NCI-H510A (cell line): ENCODE measurements at regions not wholly inside any gene's neighbourhood (a gene's known extent, or its start where the extent isn't known, plus 50 kb on each side); places are given as distances from the start of the nearest gene placed in this dataset.
"Not testable (repeated sequence)": the region's sequence is repeated elsewhere in the genome, so short reads cannot be mapped to it uniquely, and the experiment has no call there.

Experiments
- DNase-seq: peaks from one replicate; lab custom pipeline; 2025; lab: John Stamatoyannopoulos, UW

DNA sequence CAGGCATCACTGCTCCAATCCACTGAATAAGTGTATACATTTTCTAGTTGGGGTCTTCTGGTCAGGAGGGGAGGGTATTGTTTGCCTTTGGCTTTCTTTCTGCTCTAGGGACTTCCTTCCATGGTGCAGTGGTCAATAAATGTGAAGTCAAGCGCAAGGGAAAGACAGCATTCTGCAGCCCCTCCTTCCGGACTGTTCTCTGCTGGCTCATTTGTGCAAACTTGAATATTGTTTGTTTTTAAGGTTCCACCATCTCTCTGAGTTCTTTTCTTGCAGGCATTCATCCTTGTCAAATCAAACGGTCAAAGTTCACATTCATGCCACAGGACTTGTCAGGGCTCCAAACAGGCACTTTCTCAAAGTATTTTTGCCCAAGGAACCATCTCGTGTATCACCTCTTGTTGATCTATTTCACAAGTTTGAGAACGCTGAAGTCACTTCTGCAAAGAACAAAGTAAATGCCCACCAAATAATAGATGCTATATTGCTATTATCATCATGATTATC is 205.6 kb upstream of the KAZN start:
- no peak for DNase-seq

DNA sequence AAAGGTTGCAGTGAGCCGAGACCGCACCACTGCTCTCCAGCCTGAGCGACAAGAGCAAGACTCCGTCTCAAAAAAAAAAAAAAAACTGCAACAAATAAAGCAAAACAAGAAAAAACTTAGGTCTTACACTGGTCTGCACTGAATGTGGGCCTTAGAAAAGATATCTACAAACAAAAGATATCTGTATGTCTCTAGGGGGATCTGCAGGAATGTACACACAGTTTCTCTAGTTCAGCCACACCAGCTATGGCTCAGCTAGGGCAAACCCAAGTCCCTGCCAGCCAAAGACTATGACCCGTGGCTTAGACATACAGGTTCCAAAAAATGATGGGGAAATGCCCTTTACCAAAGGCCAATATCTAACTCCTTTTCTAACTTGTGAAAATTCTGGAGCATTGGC is 202.4 kb upstream of the KAZN start:
- no peak for DNase-seq

DNA sequence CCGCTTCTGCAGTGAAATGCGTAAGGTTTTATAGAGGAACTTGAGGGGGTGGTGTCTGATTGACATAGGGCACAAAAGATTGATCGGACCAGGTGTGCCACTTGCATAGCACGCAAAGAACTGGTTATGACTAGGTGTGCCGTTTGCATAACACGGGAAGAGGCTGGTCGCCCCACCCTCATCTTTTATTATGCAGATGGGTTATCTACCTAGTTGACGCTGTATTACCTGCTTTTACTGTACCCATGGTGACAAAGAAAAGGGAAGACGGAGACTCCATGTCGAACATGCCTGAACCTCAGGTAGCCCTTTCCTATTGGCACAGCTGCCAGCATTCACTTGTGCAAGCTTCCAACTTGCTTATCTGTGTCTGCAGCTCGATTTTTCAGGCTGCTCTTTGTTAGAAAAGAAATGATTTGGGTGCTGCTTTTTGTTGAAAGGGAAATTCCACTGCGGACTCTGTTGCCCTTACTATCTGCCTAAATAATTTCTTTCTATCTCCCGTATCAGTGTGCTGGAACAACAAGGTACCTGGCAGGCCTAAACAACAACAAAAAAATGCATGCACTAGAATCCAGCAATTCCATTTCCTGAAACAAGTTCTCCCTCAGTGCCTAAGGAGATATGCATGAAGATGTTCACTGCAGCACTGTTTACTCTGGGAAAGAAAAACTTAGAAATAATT is 194.4 kb upstream of the KAZN start:
- DNase-seq, result peak; percentile 28

DNA sequence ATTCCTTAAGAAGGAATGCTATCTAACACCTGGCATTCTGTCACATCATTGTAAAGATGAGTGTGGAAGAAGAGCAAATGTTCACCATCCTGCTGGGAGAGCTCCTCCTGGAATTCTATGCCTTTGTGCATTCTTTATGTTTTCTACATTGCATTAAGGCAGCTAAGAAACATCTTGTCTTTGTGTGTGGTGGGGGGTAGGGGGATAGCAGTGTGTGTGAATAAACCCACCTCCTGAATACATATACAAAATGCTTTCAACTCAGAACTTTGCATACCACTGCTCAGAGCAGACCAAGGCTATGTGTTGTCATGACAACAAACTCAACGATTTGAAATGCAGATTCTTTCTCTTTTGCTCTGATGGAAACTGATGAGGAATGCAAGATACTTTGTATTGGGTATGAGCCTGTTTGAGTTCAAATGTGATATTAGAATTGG is 193.6 kb upstream of the KAZN start:
- no peak for DNase-seq

DNA sequence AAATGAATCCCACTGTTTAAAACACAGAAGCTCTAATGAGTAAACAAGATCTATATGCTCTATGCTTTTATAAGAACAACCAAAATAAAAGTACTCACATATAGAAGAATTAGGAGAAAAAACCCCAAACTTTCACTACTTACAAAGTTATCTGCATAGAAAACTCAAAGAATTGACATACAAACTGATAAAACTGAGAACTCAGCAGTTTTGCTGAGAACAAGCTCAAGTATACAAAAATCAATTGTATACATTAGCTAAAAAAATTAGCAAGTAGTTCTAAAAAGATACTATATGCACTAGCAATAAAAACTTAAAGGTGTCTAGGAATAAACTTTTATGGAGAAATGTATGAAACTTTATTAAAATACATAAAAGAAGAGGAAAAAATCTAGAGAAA is 186.2 kb upstream of the KAZN start:
- no peak for DNase-seq

DNA sequence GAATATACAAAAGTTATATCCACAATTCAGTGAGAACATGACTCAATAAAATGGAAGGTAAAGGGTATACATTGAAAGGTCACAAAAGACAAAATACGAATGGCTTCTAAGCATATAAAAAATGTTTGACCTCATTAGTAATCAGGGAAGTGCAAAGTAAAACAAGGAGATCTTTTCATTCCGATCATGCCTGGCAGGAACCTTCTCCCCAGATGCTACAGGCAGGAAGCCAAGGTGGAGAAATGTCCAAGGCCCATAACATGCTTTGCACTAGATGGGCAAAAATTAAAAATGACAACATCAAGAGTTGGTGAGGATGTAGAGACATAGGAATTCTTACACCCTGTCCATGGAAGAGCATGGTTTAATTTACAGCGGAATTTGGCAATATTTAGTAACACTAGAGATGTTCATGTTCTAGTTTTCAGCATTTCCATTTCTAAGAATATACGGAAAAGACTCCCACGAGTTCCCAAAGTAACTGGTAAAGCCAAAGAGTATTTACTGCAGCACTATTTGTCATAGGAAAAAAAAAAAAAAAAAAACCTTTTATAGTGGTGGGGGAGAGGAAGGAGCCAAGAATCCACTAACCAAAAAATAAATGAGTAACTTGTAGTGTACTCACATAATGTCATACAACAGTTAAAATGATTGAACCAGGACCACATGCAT is 184.5 kb upstream of the KAZN start:
- DNase-seq, result no peak

DNA sequence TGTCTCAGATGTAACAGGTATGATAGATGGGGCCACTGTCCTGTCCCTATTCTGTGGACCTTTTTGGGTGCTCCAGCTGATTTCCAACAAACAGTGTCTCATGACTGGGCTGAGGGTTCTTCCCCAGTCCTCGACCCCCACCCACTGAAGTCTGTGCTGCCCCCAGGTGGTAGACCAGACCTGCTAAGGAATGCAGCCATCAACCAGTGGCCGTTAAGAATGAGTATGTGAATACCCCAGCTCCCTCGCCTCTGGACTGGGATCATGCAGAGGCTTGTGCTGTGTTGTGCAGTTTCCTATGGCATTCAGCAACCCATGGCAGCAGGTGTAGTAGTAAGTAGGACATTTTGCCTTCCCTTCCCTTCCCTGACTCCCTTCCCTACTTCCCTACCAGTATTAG is 183.1 kb upstream of the KAZN start:
- no peak for DNase-seq

DNA sequence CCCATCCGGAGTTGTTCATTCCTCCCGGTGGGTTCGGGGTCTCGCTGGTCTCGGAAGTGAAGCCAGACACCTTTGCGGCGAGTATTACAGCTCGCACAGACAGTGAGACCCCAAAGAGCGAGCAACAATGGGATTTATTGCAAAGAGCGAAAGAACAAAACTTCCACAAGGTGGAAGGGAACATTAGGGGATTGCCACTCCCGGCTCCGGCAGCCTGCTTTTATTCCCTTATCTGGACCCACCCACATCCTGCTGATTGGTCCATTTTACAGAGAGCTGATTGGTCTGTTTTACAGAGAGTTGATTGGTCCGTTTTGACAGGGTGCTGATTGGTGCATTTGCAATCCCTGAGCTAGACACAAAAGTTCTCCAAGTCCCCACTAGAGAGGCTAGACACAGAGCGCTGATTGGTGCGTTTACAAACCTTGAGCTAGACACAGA is 178.7 kb upstream of the KAZN start:
- DNase-seq, result not testable (repeated sequence)

DNA sequence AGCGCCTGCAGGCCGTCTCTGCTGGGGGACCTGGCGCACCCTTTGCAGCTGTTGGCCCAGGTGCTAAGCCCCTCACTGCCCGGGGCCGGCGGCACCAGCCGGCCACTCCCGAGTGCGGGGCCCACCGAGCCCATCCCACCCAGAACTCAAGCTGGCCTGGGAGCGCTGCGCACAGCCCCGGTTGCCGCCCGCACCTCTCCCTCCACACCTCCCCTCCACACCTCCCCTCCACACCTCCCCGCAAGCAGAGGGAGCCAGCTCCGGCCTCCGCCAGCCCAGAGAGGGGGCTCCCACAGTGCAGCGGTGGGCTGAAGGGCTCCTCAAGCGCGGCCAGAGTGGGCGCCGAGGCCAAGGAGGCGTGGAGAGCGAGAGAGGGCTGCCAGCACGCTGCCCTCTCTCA is 177.8 kb upstream of the KAZN start:
- DNase-seq, result no peak

DNA sequence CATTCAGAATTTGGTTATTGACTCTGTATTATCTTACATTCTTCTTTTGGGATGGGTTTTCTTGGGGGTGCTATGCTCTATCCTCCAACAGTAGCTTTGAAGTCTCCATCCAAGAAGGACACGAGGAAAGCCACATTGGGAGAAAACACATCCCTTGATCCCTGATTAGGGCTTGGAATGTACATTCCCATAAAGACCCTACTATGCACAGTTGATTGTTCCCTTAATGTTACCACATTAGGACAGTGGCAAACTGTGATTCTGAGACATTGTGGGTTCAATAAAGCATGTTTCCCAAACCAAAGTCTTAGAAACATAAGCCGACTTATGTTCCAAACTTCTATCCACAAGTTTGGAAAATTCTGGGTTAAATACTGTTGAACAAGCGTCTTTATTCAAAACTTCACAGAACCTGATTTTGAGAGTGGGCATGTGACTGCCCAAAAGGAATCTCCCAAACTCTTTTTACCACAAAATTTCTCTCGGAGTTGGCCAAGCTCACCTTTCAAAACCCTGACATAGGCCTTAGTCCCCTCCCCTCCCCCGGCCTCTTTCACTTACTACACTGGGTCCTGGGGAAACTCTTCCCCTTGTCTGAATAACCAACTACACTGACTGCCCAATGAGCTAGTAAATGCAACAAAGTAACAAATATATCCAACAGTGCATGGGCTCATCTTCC is 177.0 kb upstream of the KAZN start:
- no peak for DNase-seq

DNA sequence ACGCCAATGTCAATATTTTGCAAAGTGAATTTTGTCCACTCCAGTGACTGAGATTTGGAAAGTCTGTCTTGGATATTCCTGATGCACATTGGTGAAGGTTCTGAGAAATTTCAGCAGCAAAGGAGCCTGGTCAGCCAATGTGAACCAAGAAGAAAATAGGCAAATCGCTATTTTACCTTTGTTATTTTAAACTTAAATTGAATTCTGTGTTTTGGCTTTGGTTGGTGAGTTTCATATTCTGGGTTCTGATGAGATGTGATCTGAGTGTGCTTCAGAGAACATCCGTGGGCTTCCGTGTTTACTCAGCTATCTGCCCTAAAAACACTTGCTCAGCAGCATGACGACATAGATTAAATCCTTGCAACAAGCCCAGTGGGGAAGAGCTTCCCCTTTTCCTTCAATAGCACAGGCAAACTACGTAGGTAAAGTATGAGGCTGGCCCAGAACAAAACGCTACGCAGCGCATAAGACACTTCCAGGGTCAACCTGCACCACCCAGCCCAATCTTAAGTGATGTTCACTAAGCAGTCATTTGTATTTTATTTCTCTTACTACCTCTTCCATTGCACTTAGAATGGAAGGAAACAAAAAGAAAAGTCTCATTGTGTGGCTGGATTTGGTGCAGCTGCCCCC is 176.4 kb upstream of the KAZN start:
- no peak for DNase-seq

DNA sequence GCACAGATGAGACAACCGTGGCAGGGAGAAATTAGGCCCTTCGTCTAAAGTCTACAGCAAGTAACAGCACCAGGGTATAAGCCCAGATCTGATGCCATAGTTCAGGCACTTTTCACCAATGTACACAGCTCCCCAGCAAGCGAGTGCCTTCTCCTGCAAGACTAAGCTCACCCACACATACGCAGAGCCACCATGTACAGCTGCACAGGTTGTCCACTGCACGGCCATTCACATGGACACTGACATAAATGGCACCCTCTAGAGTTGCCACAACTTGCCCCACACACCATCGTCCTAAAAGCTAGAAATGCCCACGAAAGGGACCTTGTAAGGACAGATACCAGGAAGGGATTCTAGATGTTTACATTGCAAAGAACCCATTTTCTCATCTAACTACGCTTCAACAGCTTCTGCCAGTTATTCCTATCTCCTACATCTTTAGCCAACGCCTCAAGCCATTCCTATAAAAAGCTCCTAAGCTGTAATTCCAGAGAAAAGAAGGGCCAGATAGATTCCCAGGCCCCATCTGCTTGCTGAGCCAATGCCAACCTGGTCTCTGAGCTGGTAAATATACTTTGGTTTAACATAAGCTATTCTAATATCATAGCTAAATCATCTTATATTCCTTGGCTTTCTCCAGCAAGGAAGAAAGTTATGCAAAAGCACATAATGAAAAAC is 174.0 kb upstream of the KAZN start:
- DNase-seq, result no peak

DNA sequence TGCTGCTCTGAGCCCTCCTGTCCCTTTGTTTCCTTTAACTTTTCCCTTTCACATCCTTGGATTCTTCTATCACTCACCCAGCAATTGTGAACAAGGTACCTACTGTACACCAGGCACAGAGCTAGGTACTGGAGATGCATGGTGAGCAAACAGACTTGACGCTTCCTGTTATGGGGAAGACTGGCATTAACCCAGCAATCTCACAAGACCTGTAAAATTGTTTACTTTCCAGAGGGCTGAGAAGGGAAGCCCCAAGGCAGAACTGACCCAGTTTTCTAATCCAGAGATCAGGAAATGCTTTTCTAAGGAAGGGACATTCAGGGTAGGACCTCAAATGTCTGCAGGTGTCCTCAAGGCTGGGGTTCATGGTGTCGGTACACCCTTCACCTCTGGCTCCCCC is 171.6 kb upstream of the KAZN start:
- no peak for DNase-seq

DNA sequence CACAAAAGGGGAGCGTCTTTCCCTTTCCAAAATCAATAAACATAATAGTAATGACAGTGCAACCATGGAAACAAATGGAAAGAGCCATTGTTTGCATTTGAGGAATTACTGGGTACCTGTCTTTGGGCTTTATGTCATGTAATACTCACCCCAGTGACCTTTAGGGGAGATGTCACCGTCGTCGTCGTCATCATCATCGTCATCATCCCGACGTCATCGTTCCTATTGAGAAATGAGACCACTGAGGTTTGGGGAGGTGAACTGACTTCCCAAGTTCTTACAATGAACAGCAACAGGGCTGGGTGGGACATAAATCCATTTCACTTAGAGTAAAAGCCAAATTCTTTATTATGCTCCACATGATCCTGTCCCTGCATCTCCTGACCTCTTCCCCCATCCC is 168.9 kb upstream of the KAZN start:
- DNase-seq, result no peak

DNA sequence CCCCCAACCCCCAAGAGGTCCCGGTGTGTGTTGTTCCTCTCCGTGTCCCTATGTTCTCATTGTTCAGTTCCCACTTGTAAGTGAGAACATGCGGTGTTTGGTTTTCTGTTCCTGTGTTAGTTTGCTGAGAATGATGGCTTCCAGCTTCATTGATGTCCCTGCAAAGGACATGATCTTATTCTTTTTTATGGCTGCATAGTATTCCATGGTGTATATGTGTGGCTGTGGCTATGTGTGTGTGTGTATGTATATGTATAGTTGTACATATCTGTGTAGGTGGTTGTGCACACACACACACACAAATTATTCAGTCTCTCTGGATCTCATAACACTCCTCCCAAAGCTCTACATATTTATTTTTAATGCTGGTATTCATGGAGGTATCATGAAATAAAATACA is 165.8 kb upstream of the KAZN start:
- not testable (repeated sequence) for DNase-seq

DNA sequence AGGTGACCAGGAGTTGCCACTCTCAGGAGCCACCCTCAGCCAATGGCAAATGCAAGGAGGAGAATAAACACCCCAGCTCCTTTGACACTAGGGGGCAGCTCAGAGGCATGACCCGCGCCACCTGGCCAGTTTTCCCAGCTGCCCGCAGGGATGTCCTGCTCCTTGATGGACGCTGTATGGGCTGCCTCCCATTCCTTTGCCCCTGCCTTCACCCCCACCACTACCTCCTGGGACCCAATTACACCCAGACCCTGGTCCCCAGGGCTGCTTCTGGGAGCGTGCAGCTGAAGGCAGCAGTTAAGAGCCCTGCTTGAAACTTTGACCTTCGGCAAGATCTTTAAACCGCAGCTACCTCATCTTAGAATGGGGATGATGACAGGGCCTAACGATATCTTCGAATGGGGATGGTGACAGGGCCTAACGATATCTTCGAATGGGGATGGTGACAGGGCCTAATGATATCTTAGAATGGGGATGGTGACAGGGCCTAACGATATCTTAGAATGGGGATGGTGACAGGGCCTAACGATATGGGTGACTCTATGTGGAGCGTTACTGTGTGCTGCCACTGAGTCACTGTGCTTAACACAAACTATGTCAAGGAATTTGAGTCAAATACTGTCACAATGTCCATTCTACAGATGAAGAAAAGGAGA is 163.0 kb upstream of the KAZN start:
- no peak for DNase-seq

DNA sequence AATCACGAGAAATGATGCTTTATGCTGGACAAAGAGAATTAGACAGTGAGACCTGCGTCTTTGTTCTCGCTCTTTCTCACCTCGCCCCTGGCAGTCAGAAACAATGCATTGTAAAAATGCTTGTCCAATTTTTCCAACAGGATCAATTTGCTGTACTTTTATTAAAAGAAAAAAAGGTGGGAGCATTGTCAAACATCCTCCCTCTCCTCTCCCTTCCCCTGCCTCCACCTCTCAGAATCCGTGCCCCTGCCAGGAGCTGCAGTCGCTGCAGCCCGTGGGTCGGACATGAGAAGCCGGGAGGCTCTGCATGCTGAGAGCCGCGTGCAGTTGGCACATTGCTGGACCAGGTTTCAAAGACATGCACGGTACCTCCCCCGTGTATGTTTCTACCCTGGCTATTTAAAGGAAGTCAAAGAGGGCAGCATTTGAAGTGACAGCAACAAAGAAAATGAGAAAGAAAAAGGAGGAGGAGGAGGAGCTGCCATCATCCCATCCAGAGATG is 161.0 kb upstream of the KAZN start:
- DNase-seq, result no peak

DNA sequence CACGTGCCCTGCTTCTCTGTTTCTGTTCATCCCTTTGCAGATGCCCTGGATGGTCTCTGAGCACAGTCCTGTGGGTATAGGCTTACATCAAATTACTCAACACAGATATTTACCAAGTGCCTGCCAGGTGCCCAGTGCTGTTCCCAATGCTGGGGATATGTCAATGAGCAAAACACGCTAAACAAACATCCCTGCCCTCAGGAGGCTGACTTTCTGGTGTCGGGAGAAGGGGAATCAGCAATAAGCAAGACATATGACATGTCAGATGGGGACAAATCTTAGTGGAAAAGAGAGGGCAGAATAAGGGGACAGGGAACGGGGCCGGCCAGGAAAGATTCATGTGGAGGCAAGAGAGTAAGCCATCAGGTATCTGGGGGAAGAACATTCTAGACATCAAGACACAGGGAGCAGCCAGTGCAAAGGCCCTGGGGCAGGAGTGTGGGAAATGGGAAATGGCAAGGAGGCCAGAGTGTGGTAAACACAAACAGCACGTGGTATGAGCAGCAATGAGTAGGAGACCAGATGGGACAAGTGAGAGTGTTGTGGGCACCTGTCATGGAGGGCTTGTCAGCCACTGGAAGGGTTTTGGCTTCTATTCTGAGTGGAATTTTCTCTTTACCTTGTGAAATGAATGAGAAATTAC is 160.2 kb upstream of the KAZN start:
- no peak for DNase-seq

DNA sequence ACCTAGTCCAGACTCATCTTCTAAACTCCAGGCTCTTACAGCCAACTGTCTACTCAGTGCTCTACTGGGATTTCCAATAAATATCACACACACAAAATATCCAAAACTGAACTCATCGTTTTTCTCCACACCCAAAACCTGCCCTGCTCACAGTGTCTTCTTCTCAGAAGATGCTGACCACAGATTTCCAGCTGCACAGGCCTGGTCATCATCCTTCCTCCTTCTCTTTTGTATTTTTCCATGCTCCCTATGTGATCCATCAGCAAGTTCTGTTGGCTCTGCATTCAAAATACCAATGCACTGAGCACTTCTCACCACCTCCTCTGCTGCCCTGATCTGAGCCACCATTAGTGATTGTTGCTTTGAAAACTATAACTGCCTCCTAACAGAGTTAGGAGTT is 159.5 kb upstream of the KAZN start:
- DNase-seq, result no peak

DNA sequence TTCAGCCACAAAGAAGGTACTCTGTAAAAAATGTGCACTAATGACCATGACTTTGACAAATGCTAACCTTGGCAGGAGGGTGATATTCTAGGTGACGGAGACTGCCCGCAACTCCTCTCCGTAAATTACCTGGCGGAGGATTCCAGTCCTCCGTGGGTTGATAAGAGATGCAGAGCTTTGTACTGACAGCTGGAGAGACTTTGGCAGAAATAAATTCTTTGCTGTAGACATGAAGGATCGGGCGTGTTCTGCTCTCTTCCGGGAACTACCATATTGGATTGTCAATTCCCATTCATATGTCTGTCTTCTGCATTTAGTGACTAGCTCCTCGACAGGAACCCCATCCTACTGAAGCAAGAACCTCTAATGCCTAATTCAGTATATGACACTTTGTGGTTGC is 158.3 kb upstream of the KAZN start:
- DNase-seq, result no peak

DNA sequence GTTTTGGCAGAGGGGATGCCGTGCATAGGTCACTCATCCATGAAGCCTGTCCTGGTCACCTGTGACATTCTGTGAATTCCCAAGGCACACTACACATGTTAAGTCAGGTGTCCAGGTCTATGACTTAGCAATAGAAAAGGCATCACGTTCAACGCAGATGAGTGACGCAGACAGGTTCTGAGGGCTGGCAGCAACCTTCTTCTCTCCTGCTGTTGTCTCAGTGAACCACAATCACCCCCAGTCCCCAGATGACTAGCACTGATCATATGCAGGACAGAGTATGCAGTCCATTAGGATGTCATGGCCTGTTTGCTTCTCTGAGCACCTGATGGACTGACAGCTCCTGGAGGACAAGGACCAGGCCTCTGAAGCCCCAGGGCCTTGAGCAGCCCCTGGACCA is 157.8 kb upstream of the KAZN start:
- DNase-seq, result no peak
